HG03378 (cell line): ENCODE measurements at regions not wholly inside any gene's neighbourhood (a gene's known extent, or its start where the extent isn't known, plus 50 kb on each side); places are given as distances from the start of the nearest gene placed in this dataset.
"Not testable (repeated sequence)": the region's sequence is repeated elsewhere in the genome, so short reads cannot be mapped to it uniquely, and the experiment has no call there.

Experiments
- ATAC-seq: cut with Tn5 transposase; IDR thresholded peaks from one replicate; pipeline ENCODE4 v1.9.1; 2021; ENCODE audit warnings: mild to moderate bottlenecking, moderate library complexity; ENCODE audit not compliant: unreplicated experiment

DNA sequence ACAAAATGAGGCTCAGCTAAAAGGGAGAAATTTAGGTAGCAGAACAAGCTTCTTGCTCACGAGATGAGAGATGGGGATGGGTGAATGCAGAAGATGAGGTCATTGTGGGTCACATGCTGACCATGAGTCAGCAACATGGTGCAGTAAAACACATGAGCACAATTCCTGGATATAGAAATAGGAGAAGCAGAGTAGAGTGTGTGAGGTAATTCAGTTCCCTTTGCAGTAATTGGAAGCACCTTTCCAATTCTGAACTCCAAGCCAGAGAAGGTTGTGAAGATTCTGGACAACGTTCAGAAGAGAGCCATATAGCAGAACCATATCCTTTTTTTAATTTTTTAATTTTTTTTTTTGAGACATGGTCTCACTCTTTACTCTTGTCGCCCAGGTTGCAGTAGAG, 62.0 kb upstream of the LMNTD1 start:
- ATAC-seq = no peak

DNA sequence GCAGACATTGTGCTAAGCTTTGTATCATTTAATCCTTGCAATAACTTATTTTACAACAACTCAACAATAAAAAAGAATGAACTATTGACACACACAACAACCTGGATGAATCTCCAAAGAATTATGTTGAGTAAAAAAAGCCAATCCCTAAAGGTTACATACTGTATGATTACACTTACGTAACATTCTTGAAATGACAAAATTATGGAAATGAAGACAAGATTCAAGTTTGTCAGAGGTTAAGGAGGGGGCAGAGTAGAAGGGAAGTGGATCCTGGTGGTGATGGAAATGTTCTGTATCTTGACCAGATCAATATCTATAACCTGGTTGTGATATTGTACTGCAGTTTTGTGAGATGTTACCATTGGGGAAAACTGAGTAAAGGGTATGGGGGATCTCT, 63.2 kb upstream of the LMNTD1 start:
- no peak for ATAC-seq

DNA sequence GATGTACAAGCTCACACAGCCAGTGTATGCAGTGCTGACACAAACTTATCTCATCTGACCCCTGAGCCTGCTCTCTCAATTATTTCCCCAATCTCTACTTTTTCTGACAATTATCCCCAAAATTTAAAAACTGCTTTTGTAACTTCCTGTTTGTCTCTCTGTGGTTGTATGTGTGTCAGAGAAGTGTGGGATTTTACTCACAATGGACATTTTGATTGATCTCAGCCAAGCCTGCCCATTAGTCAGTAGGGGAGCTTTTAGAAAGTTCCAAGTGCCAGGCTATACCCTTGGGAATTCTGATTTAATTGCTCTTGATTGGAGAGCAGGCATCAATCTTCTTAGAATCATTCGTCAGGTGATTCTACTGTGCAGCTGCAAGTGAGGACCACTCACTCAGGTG, 64.9 kb upstream of the LMNTD1 start:
- ATAC-seq = no peak

DNA sequence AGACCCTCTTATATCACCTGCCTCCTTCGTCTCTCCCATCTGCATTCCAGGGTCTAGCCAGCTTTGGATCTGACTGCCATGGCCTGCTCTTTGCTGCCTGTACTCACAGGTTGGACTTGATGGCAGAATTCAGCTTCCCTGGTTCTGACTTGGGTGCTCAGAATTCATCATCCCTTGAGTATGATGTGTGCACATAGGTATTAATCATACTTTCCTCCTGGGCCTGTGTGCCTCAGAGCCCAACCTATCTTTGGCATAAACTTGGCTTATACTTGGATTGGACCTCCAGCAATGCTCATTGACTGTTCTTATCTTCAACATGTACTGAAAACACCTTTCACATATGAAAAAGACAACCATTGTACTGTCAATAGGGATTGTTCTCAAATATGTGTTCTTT, 70.7 kb upstream of the LMNTD1 start:
- no peak for ATAC-seq

DNA sequence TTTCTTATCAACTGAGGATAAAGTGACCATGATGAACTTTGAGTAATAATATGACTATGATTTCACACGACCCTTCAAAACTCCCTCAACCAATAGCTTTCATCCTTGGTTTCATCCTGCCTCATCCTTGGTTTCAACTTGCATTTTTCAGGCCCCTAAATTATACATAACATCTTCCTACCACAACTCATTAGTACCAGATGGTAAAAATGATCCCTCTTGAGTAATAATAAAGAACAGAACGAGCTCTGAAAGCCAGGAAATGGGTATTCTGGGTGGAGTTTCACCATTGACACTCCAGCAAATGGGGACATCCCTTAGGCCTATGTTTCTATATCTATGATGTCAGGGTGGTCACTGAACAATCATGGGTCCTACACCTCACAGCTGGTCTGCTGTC, 72.1 kb upstream of the LMNTD1 start:
- no peak for ATAC-seq

DNA sequence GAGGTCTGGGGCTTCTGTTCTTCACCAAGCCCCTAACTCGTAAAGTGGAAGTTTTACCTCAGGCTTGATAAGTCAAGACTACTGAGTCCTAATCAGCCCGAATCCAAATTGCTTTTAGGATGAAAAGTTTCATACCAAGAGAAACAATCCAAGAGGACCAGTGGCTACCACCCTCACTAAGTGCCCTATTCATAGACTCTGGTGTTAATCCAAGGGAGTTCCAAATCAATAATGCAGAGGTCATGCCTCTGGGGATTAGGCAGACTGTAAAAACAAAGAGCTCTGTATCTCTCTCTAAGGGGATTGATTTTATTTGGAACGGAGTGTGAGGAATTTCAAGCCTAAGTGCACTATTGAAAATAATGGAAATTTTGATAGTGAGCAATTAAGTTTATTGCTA, 76.3 kb upstream of the LMNTD1 start:
- no peak for ATAC-seq

DNA sequence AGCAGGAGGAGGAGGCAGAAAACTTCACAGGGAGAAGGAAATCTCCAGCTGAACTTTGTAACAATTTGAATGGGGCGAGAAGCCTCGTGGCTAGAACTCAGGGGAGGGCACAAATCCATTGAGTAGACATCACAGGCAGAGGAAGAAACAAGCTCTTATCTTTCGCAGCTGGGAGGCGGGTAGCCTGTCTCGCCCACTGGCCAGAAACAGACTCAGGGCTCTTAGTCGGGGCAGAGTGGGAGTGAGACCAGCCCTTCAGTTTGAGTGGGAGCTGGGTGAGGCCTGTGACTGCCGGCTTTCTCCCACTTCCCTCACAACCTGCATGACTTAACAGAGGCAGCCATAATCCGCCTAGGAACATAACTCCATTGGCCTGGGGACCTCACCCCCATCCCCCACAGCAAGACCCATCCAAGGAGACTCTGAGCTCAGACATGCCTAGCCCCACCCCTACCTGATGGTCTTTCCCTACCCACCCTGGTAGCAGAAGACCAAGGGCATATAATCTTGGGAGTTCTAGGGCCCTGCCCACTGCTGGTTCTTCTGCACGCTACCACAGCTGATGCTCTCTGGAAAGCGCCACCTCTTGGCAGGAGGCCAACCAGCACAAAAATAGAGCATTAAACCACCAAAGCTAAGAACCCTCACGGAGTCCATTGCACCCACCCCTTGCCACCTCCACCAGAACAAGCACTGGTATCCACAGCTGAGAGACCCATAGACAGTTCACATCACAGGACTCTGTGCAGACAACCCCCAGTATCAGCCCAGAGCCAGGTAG, 77.8 kb upstream of the LMNTD1 start:
- ATAC-seq = not testable (repeated sequence)

DNA sequence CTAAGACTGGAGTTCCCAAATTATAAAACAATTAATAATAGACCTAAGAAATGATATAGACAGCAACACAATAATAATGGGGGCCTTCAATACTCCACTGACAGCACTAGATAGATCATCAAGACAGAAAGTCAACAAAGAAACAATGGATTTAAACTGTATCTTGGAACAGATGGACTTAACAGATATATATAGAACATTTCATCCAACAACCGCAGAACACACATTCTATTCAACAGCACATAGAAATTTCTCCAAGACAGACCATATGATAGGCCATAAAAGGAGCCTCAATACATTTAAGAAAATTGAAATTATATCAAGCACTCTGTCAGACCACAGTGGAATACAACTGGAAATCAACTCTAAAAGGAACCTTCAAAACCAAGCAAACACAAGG, 80.1 kb upstream of the LMNTD1 start:
- ATAC-seq = not testable (repeated sequence)

DNA sequence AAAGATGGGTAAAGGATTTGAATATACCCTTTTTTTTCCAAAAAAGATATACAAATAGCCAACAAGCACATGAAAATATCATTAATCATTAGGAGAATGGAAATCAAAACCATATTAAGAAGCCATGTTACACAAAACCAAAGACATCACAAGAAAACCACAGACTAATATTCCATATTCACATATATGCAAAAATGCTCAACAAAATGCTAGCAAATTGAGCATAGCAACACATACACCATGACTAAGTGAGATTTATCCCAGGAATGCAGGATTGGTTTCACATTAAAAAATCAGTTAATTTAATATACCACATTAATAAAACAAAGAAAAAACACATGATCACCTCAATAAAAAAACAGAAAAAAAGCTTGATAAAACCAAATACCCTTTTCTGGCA, 84.7 kb upstream of the LMNTD1 start:
- no peak for ATAC-seq

DNA sequence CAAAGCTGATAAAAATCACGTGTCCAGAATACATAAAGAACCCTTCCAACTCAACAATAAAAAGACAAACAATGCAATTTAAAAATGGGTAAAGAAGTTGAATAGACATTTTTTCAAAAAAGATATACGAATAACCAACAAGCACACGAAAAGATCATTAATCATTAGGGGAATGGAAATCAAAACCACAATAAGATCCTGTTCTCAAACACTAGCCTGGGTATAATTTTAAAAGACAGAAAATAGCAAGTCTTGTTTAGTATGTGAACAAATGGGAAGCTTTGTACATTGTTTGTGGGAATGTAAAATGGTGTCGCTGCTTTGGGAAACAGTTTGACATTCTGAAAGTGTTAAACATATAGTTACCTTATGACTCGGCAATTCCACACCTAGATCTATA, 86.3 kb upstream of the LMNTD1 start:
- no peak for ATAC-seq

DNA sequence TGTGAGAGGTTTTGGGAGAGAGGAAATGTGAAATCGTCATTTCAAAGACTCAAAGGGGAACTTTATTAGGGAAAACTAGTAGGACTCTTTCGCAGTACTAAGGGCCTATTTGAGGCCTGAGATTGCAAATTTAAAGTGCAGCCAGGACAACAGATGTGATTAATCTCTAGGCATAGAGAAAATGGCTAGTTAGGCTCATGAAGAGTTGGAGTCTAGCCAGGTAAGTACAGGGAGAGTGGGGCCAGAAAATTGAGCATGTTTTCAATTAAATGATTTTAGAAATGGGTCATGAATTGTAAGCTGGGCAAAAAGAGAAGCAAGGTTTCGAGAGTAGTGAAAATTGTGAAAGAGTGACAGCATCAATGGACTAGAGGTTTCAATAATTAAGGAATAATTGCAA, 91.9 kb upstream of the LMNTD1 start:
- ATAC-seq = no peak

DNA sequence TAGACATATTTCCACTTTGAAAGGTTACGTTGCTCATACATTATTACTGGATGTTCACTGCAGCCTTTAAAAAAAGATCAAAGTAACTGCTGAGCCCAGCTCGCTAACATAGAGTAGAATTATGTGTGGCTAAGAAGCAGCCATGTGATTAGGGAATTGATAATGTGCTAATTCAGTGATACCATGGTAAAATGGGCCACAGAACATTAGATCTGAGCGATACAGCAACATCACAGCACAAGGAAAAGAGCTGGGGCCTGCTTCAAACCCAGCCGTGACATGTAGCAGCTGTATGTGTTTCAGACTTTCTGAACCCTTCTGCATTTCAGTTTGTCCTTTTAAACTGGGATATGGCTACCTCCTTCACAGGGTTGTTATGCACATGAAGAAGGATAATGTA, 92.3 kb upstream of the LMNTD1 start:
- ATAC-seq = no peak

DNA sequence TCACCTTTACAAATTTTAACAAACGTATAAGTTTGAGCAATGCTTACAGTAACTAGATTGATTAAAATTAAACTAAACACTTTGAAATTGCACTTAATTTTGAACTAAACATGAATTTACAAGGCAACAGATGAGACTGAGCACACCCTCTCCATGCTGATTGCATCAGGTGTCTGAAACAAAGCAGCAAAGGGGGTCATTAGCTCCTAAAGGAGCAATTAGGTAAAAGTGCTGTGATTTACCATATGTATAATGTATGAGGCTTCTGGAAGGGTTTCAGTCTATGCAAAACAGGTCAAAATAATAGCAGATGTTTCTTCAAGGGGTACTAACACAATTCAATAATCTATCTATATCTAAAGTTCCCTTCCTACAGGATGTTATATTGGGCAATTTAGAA, 98.8 kb upstream of the LMNTD1 start:
- no peak for ATAC-seq

DNA sequence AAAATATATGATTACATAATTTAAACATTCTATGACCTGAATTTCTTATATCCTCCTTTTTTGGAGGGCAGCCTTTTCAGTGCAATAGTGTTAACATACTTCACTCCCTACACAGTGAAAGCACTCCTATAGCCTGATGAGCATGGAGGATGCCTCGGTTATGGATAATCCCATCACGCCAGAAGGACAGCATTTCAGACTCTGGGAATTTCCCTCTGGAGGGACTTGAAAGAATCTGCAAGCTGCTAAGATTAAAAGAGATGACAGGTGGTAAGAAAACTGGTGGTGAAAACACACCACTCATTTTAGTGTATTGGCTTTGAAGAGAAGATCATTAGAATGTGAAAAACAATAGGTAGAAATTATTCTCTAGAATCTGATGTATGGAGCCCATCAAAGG, 99.3 kb upstream of the LMNTD1 start:
- no peak for ATAC-seq

DNA sequence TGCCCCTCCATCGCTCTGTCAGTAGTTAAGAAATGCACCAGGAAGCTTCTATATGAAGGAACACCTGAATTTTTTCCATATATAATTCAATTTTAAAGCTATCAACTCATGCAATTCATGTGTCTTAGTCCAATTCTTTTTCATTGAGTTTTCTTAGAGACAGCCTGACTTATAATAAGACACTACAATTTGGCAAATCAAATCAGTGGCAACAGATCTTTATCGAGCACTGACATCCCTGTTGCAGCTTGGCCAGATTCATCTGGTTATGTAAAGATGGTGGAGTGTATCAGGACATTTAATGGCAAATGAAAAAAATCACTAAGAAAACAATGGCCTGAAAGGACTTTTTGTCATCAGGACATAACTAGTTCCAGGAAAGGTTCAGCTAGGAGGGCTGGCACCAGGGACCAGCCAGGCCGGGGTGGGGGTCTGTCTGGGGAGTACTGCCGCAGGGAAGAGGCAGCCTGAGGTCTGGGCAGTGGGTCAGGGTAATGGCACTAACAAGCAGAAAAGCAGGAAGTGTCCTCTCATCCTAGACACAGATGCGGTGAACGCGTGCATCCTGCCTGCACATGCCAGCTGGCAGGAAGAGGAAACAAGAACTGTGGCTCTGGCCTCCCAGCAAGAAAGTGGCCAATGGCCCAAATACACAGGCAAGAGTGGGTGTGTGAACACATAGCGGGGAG, 100.5 kb upstream of the LMNTD1 start:
- ATAC-seq = no peak

DNA sequence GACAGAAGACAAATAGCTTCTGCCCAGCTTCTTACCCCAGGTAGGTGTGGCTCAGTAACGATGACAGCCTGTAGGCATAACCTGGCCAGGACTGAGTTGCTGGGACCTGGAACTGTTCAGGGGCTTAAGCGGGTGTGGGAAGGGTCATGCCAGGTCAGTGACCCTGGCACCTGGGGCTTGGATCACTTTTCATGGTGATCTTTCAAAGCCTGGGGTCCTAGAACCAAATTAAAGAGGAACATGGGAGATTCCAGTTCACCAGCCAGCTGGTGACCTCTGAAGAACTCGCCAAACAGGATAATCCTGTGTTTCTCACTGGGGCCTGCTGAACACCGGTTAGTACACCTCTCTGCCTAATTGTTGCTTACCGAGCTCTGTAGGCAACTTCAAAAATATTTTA, 102.6 kb upstream of the LMNTD1 start:
- no peak for ATAC-seq

DNA sequence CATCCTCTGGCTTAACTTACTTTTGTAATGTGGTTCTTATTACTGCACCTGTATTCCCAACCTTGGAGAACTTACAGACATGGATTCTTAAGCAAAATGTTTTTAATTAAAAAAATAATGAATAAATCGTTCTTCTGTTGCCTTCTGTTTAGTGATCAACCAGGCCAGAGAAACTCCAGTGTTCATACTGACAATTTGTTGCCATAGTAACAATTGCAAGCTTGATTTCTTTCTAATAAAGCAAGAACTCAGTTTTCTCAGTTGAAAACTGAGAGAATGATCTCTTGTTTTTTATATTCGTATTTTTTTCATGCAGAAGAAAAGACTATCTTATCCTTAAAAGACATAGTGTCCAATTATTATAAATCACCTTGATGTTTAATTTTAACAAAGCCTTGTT, 106.5 kb upstream of the LMNTD1 start:
- ATAC-seq = no peak

DNA sequence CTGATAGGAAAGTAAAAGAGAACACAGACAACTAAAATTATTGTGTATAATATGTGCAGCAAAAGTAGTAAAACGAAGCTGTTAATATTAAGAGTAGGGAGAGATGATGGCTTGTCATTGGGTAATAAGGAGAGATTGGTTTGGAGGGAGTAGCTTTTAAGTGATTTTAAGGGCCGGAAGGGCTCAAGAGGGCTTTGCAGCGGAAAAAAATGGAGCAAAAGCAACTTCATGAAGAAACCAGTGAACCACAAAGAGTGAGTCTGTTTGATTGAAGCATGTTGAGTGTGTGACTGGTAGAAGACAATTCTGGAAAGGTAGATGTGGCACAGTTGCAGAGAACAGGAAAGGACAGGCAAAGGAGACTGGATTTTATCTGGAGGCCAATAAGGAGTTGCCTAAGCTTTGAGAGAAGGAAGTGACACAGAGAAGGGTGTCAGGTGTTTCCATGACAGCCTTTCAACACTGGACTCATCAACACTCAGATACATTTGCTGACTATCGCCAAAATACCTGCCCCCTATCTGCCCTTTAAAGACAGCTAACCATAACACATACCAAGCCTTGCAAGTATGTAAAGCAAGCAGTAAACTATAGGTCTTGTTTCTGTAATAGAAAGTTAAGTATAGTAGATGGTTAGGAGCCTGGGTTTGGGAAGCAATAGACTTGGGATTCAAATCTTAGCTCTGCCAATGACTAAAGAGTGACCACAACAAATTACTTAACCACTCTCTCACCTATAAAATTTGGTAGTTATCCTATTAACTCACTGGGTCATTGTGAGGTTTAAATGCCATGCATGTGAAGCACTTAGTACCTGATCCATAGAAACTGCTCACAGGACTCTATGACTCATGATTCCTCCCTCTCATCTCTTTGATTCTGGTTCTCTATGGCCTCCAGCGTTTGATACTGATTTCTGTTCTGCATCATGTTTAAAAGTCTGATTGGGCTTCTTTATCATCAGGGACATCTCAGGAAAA, 117.3 kb upstream of the LMNTD1 start:
- ATAC-seq = no peak

DNA sequence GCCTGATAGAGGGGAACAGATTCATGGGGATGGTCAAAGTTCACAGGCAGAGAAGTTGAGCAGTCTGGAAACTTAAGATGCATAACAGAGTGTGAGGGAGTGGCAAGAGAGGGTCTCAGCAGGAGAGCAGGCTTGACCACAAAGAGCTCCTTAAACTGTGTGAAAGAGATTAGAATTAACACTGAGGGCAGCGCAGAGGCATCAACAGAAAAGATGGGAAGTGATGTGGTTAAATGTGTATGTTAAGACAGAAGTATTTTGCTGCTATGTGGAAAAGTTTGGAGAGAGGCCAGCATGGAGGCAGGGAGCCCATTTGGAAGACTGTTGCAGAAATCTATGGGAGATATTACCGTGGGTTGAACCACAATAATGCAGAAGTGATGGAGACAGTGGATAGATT, 122.7 kb upstream of the LMNTD1 start:
- ATAC-seq = no peak

DNA sequence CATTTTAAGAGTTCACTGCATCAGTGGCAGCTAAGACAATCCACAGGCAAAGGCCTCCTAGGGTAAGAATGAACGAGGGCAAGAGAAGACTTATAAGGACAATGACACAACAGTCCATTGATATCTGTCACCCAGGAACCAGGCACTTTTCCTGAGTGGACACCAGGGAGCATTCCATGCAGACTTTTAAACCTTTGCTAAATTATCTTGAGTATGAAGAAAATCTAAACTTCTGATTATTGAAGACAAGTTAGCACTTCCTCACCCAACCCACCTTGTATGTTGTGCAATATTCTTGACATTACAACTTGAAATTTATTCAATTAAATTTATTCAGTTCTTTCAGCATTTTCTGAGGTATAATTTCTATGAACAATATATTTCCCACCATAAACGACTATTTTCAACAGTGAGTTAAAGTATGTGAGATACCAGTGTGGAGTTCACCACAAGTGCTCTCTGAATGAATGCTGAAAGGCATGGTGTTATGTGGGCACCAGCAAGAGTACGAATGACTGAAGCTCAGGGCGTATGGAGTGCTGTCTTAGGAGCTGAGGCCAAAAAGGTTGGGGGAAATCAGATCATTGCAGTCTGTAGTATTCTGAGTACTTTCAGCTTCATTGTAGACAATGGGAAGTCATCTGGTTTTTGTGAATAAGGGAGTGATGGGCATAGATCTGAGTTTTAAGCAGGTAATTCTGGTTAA, 124.3 kb upstream of the LMNTD1 start:
- ATAC-seq = no peak

DNA sequence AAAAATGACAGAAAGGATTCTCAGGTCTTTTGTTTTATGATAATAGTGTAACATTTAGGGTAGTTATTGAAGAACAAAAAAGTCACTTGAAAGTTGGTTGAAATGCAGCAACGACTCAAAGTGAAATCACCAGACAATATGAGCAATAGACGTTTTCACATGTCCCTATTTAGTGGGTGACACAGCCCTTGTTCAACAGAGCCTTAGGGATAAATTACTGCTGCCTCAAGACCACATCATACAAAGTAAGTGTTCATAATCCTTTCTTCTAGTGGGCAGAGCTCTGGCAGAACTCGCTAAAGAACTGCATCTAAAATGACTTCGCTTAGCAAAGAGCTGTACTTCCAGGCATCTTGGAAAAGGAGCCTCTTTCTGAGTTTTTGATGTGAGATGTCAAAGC, 128.5 kb upstream of the LMNTD1 start:
- no peak for ATAC-seq
